Right atrium auricular region (tissue), 2 donors: ENCODE measurements at regions not wholly inside any gene's neighbourhood (a gene's known extent, or its start where the extent isn't known, plus 50 kb on each side); places are given as distances from the start of the nearest gene placed in this dataset.

Source experiments
- DNase-seq: peaks from one replicate; pipeline ENCODE4 v3.0.0-alpha.2; 2019; ENCODE audit warnings: low spot score
- H3K27ac ChIP-seq, 2 donors: fragments of 200-600 bp; sonication (generic); 1 replicate in 1 of 2; 2 replicates in 1 of 2; pipeline ENCODE4 v1.5.1; 2016 to 2019
- H3K27me3 ChIP-seq, 2 donors: fragments of 200-600 bp; sonication (generic); one replicate each; pipeline versions ENCODE4 v1.5.1 to v1.6.0; 2017 to 2019
- H3K36me3 ChIP-seq: fragments of 200-600 bp; sonication (generic); one replicate; pipeline ENCODE4 v1.5.1; 2016
- H3K4me1 ChIP-seq, 2 donors: fragments of 200-600 bp; sonication (generic); one replicate each; pipeline versions ENCODE4 v1.5.1 to v1.6.0; 2017 to 2019
- H3K4me3 ChIP-seq, 2 donors: fragments of 200-600 bp; sonication (generic); 1 replicate in 1 of 2; 2 replicates in 1 of 2; pipeline ENCODE4 v1.5.1; 2017 to 2019; ENCODE audit warnings: mild to moderate bottlenecking in 1 of 2, moderate library complexity in 1 of 2
- H3K9me3 ChIP-seq, 2 donors: fragments of 200-600 bp; sonication (generic); one replicate each; pipeline ENCODE4 v1.5.1; 2019
- CTCF ChIP-seq, 2 donors: fragments of 200-600 bp; sonication (generic); IDR thresholded peaks; one replicate each; pipeline ENCODE4 v1.5.1; 2019; ENCODE audit warnings: antibody characterized with exemption in 2 of 2

GRCh38 chr1:111556325-111557037, 53.0 kb upstream of the ADORA3 start:
- Histone ChIP-seq H3K9me3 (no peaks in the 10 kb centered on the region), H3K4me1 (no peaks in the 10 kb centered on the region), H3K27ac (no peak overlapping the region), H3K27me3 (no peaks in the 10 kb centered on the region), H3K36me3 (no peaks in the 10 kb centered on the region), H3K4me3 (no peak overlapping the region)
- no peak for DNase-seq
- no peak for TF ChIP-seq CTCF (IDR thresholded peaks at IDR 0.05)

- H3K4me1 ChIP-seq = no peaks in the 10 kb centered on the region
- H3K36me3 ChIP-seq = no peaks in the 10 kb centered on the region
- H3K27me3 ChIP-seq = no peaks in the 10 kb centered on the region
- TF ChIP-seq CTCF (IDR thresholded peaks at IDR 0.05) = no peak
- no peak overlapping the region for H3K27ac ChIP-seq
- H3K4me3 ChIP-seq = no peak overlapping the region
- DNase-seq = no peak
- H3K9me3 ChIP-seq = no peaks in the 10 kb centered on the region
Measured at GRCh38 chr1:111559736-111560279, 56.4 kb upstream of the ADORA3 start.

GRCh38 chr1:111561328-111561727, 57.9 kb upstream of the ADORA3 start:
- no peak for TF ChIP-seq CTCF (IDR thresholded peaks at IDR 0.05)
- Histone ChIP-seq H3K4me3 (no peak overlapping the region), H3K4me1 (no peaks in the 10 kb centered on the region), H3K36me3 (no peaks in the 10 kb centered on the region), H3K27me3 (no peaks in the 10 kb centered on the region), H3K27ac (no peak overlapping the region), H3K9me3 (no peaks in the 10 kb centered on the region)
- DNase-seq = no peak

- Histone ChIP-seq H3K27ac (peak overlapping the region in 1 of 2 donors; percentile 30), H3K36me3 (no peaks in the 10 kb centered on the region), H3K27me3 (no peaks in the 10 kb centered on the region), H3K4me1 (no peaks in the 10 kb centered on the region), H3K4me3 (no peak overlapping the region), H3K9me3 (no peaks in the 10 kb centered on the region)
- DNase-seq = no peak
- no peak for TF ChIP-seq CTCF (IDR thresholded peaks at IDR 0.05)
Measured at GRCh38 chr1:111563619-111564018, 56.0 kb upstream of the RAP1A start.

GRCh38 chr1:111565079-111565478, 54.5 kb upstream of the RAP1A start:
- no peak for TF ChIP-seq CTCF (IDR thresholded peaks at IDR 0.05)
- DNase-seq = no peak
- no peak overlapping the region for H3K4me3 ChIP-seq
- no peaks in the 10 kb centered on the region for H3K27me3 ChIP-seq
- H3K9me3 ChIP-seq = no peaks in the 10 kb centered on the region
- no peaks in the 10 kb centered on the region for H3K4me1 ChIP-seq
- H3K36me3 ChIP-seq = no peaks in the 10 kb centered on the region
- no peak overlapping the region for H3K27ac ChIP-seq

- no peak overlapping the region for H3K27ac ChIP-seq
Measured at GRCh38 chr1:111565968-111566367, 53.6 kb upstream of the RAP1A start.

More at GRCh38 chr1:111565968-111566367, 53.6 kb upstream of the RAP1A start:
- no peaks in the 10 kb centered on the region for H3K27me3 ChIP-seq
- TF ChIP-seq CTCF (IDR thresholded peaks at IDR 0.05) = no peak
- peaks cover 0 to 2% of the 10 kb centered on the region in 2 donors for H3K4me1 ChIP-seq
- H3K4me3 ChIP-seq = no peak overlapping the region
- H3K9me3 ChIP-seq = no peaks in the 10 kb centered on the region
- no peaks in the 10 kb centered on the region for H3K36me3 ChIP-seq
- no peak for DNase-seq
